ENCODE measurements at regions not wholly inside any gene's neighbourhood (a gene's known extent, or its start where the extent isn't known, plus 50 kb on each side); places are given as distances from the start of the nearest gene placed in this dataset.

DNA sequence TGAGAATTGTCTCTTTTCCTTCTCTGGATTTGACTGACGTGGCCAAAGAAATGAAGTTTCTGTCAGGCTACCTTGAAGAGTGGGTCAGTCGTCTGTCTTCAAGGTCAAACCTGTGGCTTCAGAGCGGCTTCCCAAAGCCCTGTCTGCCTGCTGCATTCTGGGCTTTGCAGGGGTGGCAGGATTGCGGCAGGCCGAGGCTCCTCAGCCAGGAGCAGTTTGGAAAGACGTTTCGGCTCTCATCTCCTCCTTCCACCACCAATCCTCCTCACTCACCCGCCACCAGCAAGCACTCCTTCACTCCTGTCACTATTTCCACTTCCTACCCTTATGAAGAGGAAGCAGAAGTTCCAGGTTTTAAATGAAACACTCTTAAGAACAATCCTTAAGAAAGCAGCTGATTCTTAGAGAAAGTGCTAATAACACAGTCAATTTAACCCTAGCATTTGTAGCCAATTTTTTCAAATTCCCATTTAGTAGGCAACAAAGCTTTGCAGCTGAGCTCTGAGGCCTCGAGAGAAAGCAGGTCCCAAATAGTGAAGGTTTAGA lies 351.7 kb downstream of the ZNF608 start:
- no peak overlapping the region for H4K8ac ChIP-seq (ENCODE audit: extremely low read depth, insufficient read depth, low read length)
- H3K18ac ChIP-seq (ENCODE audit: extremely low read depth, low read length): 0 out of 2 replicates have a peak overlapping the region, but pooled peaks have one; percentile 29
- no peak overlapping the region for H2BK120ac ChIP-seq (replicated peaks; ENCODE audit: low read depth, low read length)
- no peak overlapping the region for H4K5ac ChIP-seq (ENCODE audit: insufficient read length, low read depth, low read length)
- H3K27me3 ChIP-seq (replicated peaks in 1 of 4; ENCODE audit: control insufficient read depth in 3 of 4, extremely low read depth in 1 of 4, insufficient read depth in 3 of 4, low read length in 3 of 4): no peaks in the 10 kb centered on the region
- no peak overlapping the region for H3K4me2 ChIP-seq (ENCODE audit: insufficient read depth in 1 of 2, low read depth in 2 of 2, low read length in 2 of 2)
- no peak overlapping the region for H3K14ac ChIP-seq (ENCODE audit: insufficient read length)
- no peak overlapping the region for H2BK5ac ChIP-seq (ENCODE audit: low read depth, low read length)
- TF ChIP-seq GTF2F1 (IDR thresholded peaks at IDR 0.05; ENCODE audit: borderline replicate concordance, low read depth, low read length): no peak
- TF ChIP-seq ZNF274 (IDR thresholded peaks at IDR 0.05; ENCODE audit: borderline replicate concordance, extremely low read depth, low read length): no peak
- no peak for TF ChIP-seq RFX5 (IDR thresholded peaks at IDR 0.05; ENCODE audit: borderline replicate concordance, low read depth, low read length)
- POLR2A ChIA-PET (ENCODE audit: partially characterized antibody): no interaction called here
- no peak overlapping the region for H2AK5ac ChIP-seq (ENCODE audit: low read depth, low read length)
- H3K36me3 ChIP-seq (ENCODE audit: control insufficient read depth in 2 of 4, insufficient read depth in 4 of 4, low read length in 3 of 4): 0 out of 8 replicates have a peak, but pooled peaks cover 0 to 2% (median 0%) of the 10 kb centered on the region in 4 experiments
- WGBS, 2 experiments (ENCODE audit: extremely low coverage in 1 of 2, insufficient coverage in 1 of 2, insufficient read length in 1 of 2, insufficient replicate concordance in 2 of 2, low coverage in 1 of 2, low lambda C conversion rate in 2 of 2, missing lambda C conversion rate in 1 of 2): 77% methylated on average over 9 of the region's 9 CpGs; no CpG with 5 or more reads in 1 of the 2 experiments
- H2BK15ac ChIP-seq (ENCODE audit: low read length): no peak overlapping the region
- no peak overlapping the region for H3K4me3 ChIP-seq (ENCODE audit: extremely low read depth in 1 of 4, insufficient read depth in 2 of 4, low read depth in 3 of 4, low read length in 4 of 4)
- H3K4me1 ChIP-seq (replicated peaks in 1 of 4; ENCODE audit: control insufficient read depth in 3 of 4, insufficient read depth in 4 of 4, low read length in 3 of 4): peaks cover 0 to 3% (median 0%) of the 10 kb centered on the region in 4 experiments; a peak in 2 of 7 replicates
- H2BK20ac ChIP-seq (ENCODE audit: low read length): no peak overlapping the region
- H3K27ac ChIP-seq (ENCODE audit: low read depth, low read length): no peak overlapping the region
- DNase-seq (ENCODE audit: low read depth in 1 of 2, low spot score in 2 of 2): no peak
- no peaks in the 10 kb centered on the region for H4K20me1 ChIP-seq (replicated peaks in 1 of 2; ENCODE audit: control insufficient read depth in 1 of 2, insufficient read depth in 2 of 2, low read length in 2 of 2)
- peak overlapping the region; percentile 70; the same call in 1 of the 2 replicates for H2BK12ac ChIP-seq (ENCODE audit: low read depth, low read length)
- peaks cover 7 to 13% of the 10 kb centered on the region in 2 experiments; a peak in 3 of 4 replicates for H3K9me3 ChIP-seq (ENCODE audit: insufficient read depth in 2 of 2, low read depth in 1 of 2, low read length in 1 of 2)
- no peak overlapping the region for H4K91ac ChIP-seq (replicated peaks; ENCODE audit: insufficient read length, low read length)
- no peak overlapping the region for H2AFZ ChIP-seq (ENCODE audit: low read length)
- no peak overlapping the region for H3K23ac ChIP-seq (ENCODE audit: insufficient read length)
- no peak overlapping the region for H3K4ac ChIP-seq (replicated peaks; ENCODE audit: insufficient read length, low read depth, low read length)
- no peaks in the 10 kb centered on the region for H3K79me1 ChIP-seq (ENCODE audit: low read depth, low read length)
- H3K79me2 ChIP-seq (ENCODE audit: control insufficient read depth in 1 of 2, insufficient read depth in 2 of 2, low read length in 2 of 2): no peaks in the 10 kb centered on the region
- no peak overlapping the region for H3K9ac ChIP-seq (replicated peaks in 1 of 4; ENCODE audit: extremely low read depth in 1 of 4, low read depth in 3 of 4, low read length in 3 of 4)
- no peaks in the 10 kb centered on the region for H3K23me2 ChIP-seq (ENCODE audit: low read depth, low read length)
- CTCF ChIA-PET (ENCODE audit: partially characterized antibody): no interaction called here
- H3K56ac ChIP-seq (replicated peaks; ENCODE audit: insufficient read length, low read depth, low read length): no peak overlapping the region
- no peak for FAIRE-seq

Data from H1 (cell line).